ENCODE measurements at regions not wholly inside any gene's neighbourhood (a gene's known extent, or its start where the extent isn't known, plus 50 kb on each side); places are given as distances from the start of the nearest gene placed in this dataset.

DNA sequence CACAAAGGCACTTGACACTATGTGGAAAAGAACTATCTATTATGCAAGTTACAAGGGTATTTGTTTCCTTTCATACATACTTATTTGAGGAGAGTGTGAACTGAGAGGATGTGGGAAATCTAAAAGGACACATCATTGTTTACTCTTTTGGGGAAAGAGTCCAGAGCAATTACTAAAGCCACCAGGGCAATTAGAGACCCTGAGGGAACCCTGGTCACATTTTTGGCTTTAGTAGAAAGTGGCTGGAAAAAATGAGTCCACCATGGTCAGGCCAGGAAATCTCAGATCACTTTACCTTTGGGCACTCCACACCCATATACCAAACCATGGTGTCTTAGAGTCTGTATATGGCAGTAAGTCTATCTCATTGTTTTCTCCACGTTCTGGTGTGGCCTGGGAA, 243.3 kb downstream of the HLX start:
- TF ChIP-seq, protein P1, sequence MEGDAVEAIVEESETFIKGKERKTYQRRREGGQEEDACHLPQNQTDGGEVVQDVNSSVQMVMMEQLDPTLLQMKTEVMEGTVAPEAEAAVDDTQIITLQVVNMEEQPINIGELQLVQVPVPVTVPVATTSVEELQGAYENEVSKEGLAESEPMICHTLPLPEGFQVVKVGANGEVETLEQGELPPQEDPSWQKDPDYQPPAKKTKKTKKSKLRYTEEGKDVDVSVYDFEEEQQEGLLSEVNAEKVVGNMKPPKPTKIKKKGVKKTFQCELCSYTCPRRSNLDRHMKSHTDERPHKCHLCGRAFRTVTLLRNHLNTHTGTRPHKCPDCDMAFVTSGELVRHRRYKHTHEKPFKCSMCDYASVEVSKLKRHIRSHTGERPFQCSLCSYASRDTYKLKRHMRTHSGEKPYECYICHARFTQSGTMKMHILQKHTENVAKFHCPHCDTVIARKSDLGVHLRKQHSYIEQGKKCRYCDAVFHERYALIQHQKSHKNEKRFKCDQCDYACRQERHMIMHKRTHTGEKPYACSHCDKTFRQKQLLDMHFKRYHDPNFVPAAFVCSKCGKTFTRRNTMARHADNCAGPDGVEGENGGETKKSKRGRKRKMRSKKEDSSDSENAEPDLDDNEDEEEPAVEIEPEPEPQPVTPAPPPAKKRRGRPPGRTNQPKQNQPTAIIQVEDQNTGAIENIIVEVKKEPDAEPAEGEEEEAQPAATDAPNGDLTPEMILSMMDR (IDR thresholded peaks at IDR 0.05) = no peak
- TF ChIP-seq POLR2A (IDR thresholded peaks at IDR 0.05) = no peak

All from body of pancreas (tissue), 4 donors.